Mesendoderm (in vitro differentiated cells): ENCODE measurements at regions not wholly inside any gene's neighbourhood (a gene's known extent, or its start where the extent isn't known, plus 50 kb on each side); places are given as distances from the start of the nearest gene placed in this dataset.

Source experiments
- DNase-seq: peaks from one replicate; pipeline ENCODE4 v3.0.0; 2013
- H2AK5ac ChIP-seq: 2 replicates; pipeline ENCODE4 v1.6.1; 2013; ENCODE audit warnings: low read length, inconsistent platforms
- H2BK120ac ChIP-seq: 2 replicates; pipeline ENCODE4 v1.6.1; 2013; ENCODE audit warnings: low read depth, mild to moderate bottlenecking, low read length, moderate library complexity, mixed read lengths
- H2BK15ac ChIP-seq: replicated peaks from 2 replicates; pipeline ENCODE4 v1.6.1; 2013; ENCODE audit warnings: low read depth, mild to moderate bottlenecking, moderate library complexity
- H2BK5ac ChIP-seq: 2 replicates; pipeline ENCODE4 v1.6.1; 2013; ENCODE audit warnings: low read length, inconsistent platforms
- H3K18ac ChIP-seq: 2 replicates; pipeline ENCODE4 v1.6.1; 2013; ENCODE audit warnings: mild to moderate bottlenecking, low read length, mixed read lengths
- H3K23ac ChIP-seq: one replicate; pipeline ENCODE4 v1.6.1; 2013; ENCODE audit warnings: low read length
- H3K27ac ChIP-seq: 2 replicates; pipeline ENCODE4 v1.5.1; 2013; ENCODE audit warnings: low read depth, mild to moderate bottlenecking, inconsistent platforms, low read length, moderate library complexity
- H3K27me3 ChIP-seq: 2 replicates; pipeline ENCODE4 v1.6.1; 2013; ENCODE audit warnings: low read length, control low read depth, mild to moderate bottlenecking, inconsistent platforms; ENCODE audit not compliant: insufficient read depth, poor library complexity
- H3K36me3 ChIP-seq: 2 replicates; pipeline ENCODE4 v1.6.1; 2013; ENCODE audit warnings: low read length, inconsistent platforms; ENCODE audit not compliant: control insufficient read depth, insufficient read depth
- H3K4ac ChIP-seq: one replicate; pipeline ENCODE4 v1.6.1; 2013; ENCODE audit warnings: low read depth, mild to moderate bottlenecking, low read length, moderate library complexity
- H3K4me1 ChIP-seq: 2 replicates; pipeline ENCODE4 v1.6.1; 2013; ENCODE audit warnings: low read depth, low read length, inconsistent platforms; ENCODE audit not compliant: control insufficient read depth
- H3K4me2 ChIP-seq: 2 replicates; pipeline ENCODE4 v1.6.1; 2013; ENCODE audit warnings: low read length
- H3K4me3 ChIP-seq: 2 replicates; pipeline ENCODE4 v1.5.1; 2013; ENCODE audit warnings: mild to moderate bottlenecking, low read length
- H3K56ac ChIP-seq: one replicate; pipeline ENCODE4 v1.6.1; 2013; ENCODE audit warnings: low read length
- H3K79me1 ChIP-seq: 2 replicates; pipeline ENCODE4 v1.6.1; 2013; ENCODE audit warnings: low read length, inconsistent platforms
- H3K79me2 ChIP-seq: 2 replicates; pipeline ENCODE4 v1.6.1; 2013; ENCODE audit warnings: mild to moderate bottlenecking, low read length; ENCODE audit not compliant: control insufficient read depth, insufficient read depth
- H3K9ac ChIP-seq: 2 replicates; pipeline ENCODE4 v1.6.1; 2013; ENCODE audit warnings: low read length, inconsistent platforms
- H4K5ac ChIP-seq: one replicate; pipeline ENCODE4 v1.6.1; 2013; ENCODE audit warnings: low read length
- H4K8ac ChIP-seq: one replicate; pipeline ENCODE4 v1.6.1; 2013; ENCODE audit warnings: low read depth, mild to moderate bottlenecking, control low read depth, low read length, moderate library complexity
- WGBS: extraction: QIAGEN DNeasy Blood & Tissue Kit; methylation state at CpG from one replicate; pipeline ENCODE4 v1.1.7; 2013; ENCODE audit warnings: low lambda C conversion rate, missing lambda C conversion rate; ENCODE audit not compliant: insufficient coverage; ENCODE audit errors: extremely low coverage; 5-methylcytosine and 5-hydroxymethylcytosine counted together

DNA sequence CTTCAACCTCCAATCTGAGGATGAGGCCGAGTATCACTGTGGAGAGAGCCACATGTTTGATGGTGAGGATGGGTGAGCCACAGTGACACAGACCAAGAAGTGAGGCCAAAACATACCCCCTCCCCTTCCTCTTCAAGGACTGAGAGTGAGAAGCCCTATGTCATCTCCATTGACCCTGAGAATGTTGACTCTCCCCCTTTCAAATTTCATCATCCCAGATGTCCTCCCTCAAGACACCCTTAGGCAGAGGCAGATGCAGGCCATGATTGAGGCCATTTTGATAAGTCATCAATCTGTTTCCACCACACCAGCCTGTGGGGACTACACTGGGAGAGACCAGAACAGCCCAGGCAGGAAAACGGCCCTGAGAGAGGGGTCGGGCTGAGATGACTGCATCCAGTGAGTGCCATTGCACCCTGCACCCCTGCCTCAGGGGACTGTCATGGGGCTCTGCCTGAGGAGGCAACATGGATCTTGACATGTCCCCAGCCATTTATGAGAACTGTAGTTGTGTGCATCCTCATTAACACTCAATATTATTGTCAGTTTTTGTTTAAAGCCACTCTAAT is 84.2 kb upstream of the IGLL5 start:
- H3K9ac ChIP-seq = no peak overlapping the region
- no peak overlapping the region for H3K56ac ChIP-seq
- DNase-seq = no peak
- H3K36me3 ChIP-seq = no peaks in the 10 kb centered on the region
- no peak overlapping the region for H2BK15ac ChIP-seq
- no peak overlapping the region for H4K8ac ChIP-seq
- H3K27ac ChIP-seq = no peak overlapping the region
- H4K5ac ChIP-seq = no peak overlapping the region
- no peaks in the 10 kb centered on the region for H3K79me2 ChIP-seq
- H3K18ac ChIP-seq = no peak overlapping the region
- H3K4ac ChIP-seq = no peak overlapping the region
- no peaks in the 10 kb centered on the region for H3K4me1 ChIP-seq
- H2BK5ac ChIP-seq = no peak overlapping the region
- no peak overlapping the region for H2AK5ac ChIP-seq
- WGBS = no CpG with 5 or more reads among the region's 3 CpGs
- H3K27me3 ChIP-seq = no peaks in the 10 kb centered on the region
- H2BK120ac ChIP-seq = no peak overlapping the region
- H3K79me1 ChIP-seq = no peaks in the 10 kb centered on the region
- H3K23ac ChIP-seq = no peak overlapping the region
- H3K4me2 ChIP-seq = no peak overlapping the region
- no peak overlapping the region for H3K4me3 ChIP-seq

DNA sequence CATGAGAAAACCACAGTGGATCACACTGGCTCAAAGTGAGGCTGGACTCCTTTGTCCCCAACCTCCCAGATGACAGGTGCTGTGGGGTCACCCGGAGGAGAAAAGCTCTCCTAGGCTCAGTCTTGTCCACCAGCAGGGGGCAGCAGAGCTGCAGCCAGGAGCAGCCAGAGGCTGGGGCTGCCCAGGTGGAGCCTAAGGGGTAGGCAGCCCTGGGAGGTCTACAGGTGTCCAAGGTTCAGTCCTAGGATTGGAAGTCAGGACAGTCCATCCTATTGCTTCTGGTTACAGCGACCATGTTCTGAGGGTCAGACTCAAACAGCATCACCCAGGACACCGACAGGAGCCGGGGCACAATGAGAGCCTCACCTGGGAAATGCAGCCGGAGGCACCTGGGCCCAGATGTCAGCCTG is 77.6 kb upstream of the IGLL5 start:
- Histone ChIP-seq H2BK120ac (no peak overlapping the region), H3K56ac (no peak overlapping the region), H2AK5ac (no peak overlapping the region), H3K18ac (no peak overlapping the region), H4K8ac (no peak overlapping the region), H3K79me2 (no peaks in the 10 kb centered on the region), H3K4me1 (no peaks in the 10 kb centered on the region), H3K9ac (no peak overlapping the region), H3K79me1 (no peaks in the 10 kb centered on the region), H3K27me3 (no peaks in the 10 kb centered on the region), H4K5ac (no peak overlapping the region), H3K27ac (no peak overlapping the region), H2BK5ac (no peak overlapping the region), H3K4me3 (no peak overlapping the region), H3K23ac (no peak overlapping the region), H3K4me2 (no peak overlapping the region), H2BK15ac (no peak overlapping the region), H3K4ac (no peak overlapping the region), H3K36me3 (no peaks in the 10 kb centered on the region)
- no CpG with 5 or more reads among the region's 5 CpGs for WGBS
- DNase-seq = no peak

DNA sequence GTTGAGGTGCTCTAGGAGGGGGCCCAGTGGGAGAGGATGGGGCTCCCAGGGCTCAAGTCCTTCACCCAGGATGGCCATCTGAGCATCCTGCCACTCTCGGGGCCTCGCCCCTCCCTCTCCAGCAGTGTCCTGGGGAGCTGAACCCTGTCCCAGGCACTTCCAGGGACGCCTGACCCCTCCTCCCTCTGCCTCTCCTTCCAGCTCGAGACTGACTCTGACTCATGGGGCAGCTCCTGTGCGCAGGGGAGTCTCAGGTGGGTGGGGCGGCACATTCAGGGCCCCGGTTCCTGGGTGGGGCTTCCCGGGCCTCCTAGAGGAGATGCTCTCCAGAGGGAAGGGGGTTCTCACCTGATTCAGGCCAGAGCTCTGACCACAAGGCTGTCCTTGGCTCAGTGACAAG is 77.1 kb upstream of the IGLL5 start:
- Histone ChIP-seq H3K4me1 (no peaks in the 10 kb centered on the region), H2BK15ac (no peak overlapping the region), H2BK120ac (no peak overlapping the region), H3K79me1 (no peaks in the 10 kb centered on the region), H3K23ac (no peak overlapping the region), H3K56ac (no peak overlapping the region), H3K36me3 (no peaks in the 10 kb centered on the region), H4K8ac (no peak overlapping the region), H4K5ac (no peak overlapping the region), H2BK5ac (no peak overlapping the region), H2AK5ac (no peak overlapping the region), H3K79me2 (no peaks in the 10 kb centered on the region), H3K4me2 (no peak overlapping the region), H3K4me3 (no peak overlapping the region), H3K18ac (no peak overlapping the region), H3K27ac (no peak overlapping the region), H3K27me3 (no peaks in the 10 kb centered on the region), H3K4ac (no peak overlapping the region), H3K9ac (no peak overlapping the region)
- WGBS = no CpG with 5 or more reads among the region's 8 CpGs
- DNase-seq = no peak

DNA sequence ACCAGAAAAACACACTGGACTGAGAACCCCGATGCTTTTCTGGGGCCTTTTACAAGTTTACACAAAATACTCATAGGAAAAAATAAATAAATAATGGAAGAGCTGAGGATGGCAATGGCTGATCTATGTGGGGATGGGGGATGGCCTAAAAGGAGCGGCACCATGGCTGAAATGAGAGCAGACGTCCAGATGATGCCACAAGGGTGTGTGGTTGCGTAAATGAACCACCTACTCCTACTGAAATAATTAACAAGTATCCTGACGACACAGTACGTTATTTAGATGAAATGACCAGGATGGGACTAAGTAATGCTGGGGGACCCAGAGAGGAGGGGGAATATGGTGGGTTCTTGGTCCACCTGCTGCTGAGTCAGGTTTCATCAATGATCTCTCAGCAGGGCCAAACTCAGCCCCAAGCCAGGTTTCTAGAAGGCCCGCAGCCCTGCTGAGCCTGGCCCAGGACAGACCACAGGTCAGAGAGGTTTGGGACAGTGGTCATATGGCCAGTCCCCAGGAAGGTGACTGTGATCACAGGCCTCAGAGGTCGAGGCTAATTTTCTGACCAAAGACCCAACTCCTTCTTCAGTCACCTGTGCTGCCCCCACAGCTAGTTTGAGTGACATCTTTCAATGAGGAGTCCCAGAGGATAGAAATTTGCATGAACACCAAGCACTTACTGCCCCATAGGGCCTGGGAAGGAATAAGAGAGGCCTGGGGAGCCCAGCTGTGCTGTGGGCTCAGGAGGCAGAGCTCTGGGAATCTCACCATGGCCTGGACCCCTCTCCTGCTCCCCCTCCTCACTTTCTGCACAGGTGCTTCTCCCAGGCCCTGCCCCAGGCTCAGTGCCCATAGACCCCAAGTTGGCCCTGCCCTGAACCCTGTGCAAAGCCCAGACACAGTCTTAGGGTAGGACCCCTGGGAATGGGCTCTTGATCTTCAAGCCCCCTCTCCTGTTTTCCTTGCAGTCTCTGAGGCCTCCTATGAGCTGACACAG is 76.3 kb upstream of the IGLL5 start:
- Histone ChIP-seq H2BK5ac (no peak overlapping the region), H4K8ac (no peak overlapping the region), H3K79me2 (no peaks in the 10 kb centered on the region), H3K79me1 (no peaks in the 10 kb centered on the region), H3K4ac (no peak overlapping the region), H3K56ac (no peak overlapping the region), H3K4me1 (no peaks in the 10 kb centered on the region), H4K5ac (no peak overlapping the region), H3K4me2 (no peak overlapping the region), H3K36me3 (no peaks in the 10 kb centered on the region), H3K27ac (no peak overlapping the region), H3K27me3 (no peaks in the 10 kb centered on the region), H3K23ac (no peak overlapping the region), H2BK15ac (no peak overlapping the region), H2AK5ac (no peak overlapping the region), H3K18ac (no peak overlapping the region), H3K9ac (no peak overlapping the region), H3K4me3 (no peak overlapping the region), H2BK120ac (no peak overlapping the region)
- no CpG with 5 or more reads among the region's 8 CpGs for WGBS
- no peak for DNase-seq

DNA sequence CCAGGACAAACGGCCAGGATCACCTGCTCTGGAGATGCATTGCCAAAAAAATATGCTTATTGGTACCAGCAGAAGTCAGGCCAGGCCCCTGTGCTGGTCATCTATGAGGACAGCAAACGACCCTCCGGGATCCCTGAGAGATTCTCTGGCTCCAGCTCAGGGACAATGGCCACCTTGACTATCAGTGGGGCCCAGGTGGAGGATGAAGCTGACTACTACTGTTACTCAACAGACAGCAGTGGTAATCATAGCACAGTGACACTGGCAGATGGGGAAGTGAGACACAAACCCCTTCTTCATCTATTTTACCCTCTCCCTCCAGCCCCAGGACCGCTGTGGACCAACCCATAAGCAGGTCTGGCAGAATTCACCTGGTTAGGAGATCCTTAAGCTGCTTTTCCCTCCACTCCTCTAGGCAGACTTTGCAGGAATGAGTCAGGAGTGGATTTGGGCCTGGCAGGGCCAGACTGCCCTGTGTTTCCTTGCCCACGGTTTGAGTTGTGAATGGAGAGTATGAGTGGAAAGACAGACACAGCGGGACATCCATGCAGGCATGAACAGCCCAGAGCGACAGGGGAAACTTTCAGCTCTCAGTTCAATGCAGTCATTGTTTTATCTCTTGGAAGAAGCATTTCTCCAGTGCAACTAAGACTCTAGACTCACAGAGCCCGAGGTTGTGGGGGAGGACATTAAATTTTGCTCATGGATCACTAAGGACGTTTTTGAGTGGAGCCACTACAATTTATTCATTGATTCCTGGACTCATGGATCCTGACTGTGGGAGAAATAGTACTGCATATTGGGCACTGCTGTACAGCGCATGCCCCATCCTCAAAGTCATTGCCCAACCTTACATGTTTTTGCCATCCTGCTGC is 75.3 kb upstream of the IGLL5 start:
- H3K4ac ChIP-seq = no peak overlapping the region
- H3K56ac ChIP-seq = no peak overlapping the region
- H3K79me1 ChIP-seq = no peaks in the 10 kb centered on the region
- DNase-seq = no peak
- no peaks in the 10 kb centered on the region for H3K79me2 ChIP-seq
- no peak overlapping the region for H3K9ac ChIP-seq
- no peak overlapping the region for H3K27ac ChIP-seq
- H2BK15ac ChIP-seq = no peak overlapping the region
- WGBS = no CpG with 5 or more reads among the region's 10 CpGs
- H2AK5ac ChIP-seq = no peak overlapping the region
- H3K27me3 ChIP-seq = no peaks in the 10 kb centered on the region
- no peak overlapping the region for H3K23ac ChIP-seq
- H4K5ac ChIP-seq = no peak overlapping the region
- H3K36me3 ChIP-seq = no peaks in the 10 kb centered on the region
- H2BK120ac ChIP-seq = no peak overlapping the region
- no peak overlapping the region for H3K4me3 ChIP-seq
- H3K4me2 ChIP-seq = no peak overlapping the region
- no peak overlapping the region for H4K8ac ChIP-seq
- H3K4me1 ChIP-seq = no peaks in the 10 kb centered on the region
- H2BK5ac ChIP-seq = no peak overlapping the region
- no peak overlapping the region for H3K18ac ChIP-seq
